ENCODE measurements at regions not wholly inside any gene's neighbourhood (a gene's known extent, or its start where the extent isn't known, plus 50 kb on each side); places are given as distances from the start of the nearest gene placed in this dataset.

DNA sequence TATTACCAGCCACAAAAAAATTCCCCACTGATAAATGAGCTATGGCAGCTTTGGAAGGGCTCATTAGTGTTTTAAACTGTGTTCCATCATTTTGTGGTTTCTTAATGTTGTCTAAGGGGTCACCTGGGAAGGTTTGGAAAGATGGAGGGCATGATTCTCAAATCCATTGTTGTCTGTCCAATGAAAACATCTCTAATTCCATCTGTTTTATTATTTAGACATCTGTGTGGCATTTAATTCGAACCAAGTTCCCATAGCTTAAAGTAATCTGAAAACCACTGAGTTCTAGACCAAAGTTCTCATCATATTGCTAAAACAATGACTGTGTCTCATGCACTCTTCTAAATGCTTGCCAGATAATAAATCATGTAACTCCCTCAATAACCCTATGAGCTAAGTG lies 103.8 kb upstream of the PPP3CA start:
- Histone ChIP-seq H3K4me3 (no peak overlapping the region), H3K4me1 (no peaks in the 10 kb centered on the region), H3K27ac (no peak overlapping the region), H3K4me2 (no peak overlapping the region), H3K9me3 (no peaks in the 10 kb centered on the region)
- ChIA-PET POLR2A (no interaction called here), CTCF (interaction anchor here (1.0 kb wide), 1 partner anchor 158 kb away, joined by 3 read pairs; no protein-coding TSS in a partner anchor)
- DNase-seq (ENCODE audit: low read depth in 1 of 2, low spot score in 1 of 2) (no peak), FAIRE-seq (no peak), ATAC-seq (no peak)
- no peak for TF ChIP-seq ZFP36 (IDR thresholded peaks at IDR 0.05; ENCODE audit: borderline replicate concordance, partially characterized antibody)
- TF ChIP-seq, protein P1, sequence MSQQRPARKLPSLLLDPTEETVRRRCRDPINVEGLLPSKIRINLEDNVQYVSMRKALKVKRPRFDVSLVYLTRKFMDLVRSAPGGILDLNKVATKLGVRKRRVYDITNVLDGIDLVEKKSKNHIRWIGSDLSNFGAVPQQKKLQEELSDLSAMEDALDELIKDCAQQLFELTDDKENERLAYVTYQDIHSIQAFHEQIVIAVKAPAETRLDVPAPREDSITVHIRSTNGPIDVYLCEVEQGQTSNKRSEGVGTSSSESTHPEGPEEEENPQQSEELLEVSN (IDR thresholded peaks at IDR 0.05; ENCODE audit: borderline replicate concordance, low read depth) = no peak
- no peak for TF ChIP-seq POLR2A (IDR thresholded peaks at IDR 0.05; ENCODE audit: low read length)
- no peak for TF ChIP-seq ZSCAN20 (CRISPR knock-in tag; IDR thresholded peaks at IDR 0.05)
- TF ChIP-seq TP53 (CRISPR knock-in tag; IDR thresholded peaks at IDR 0.05) = no peak
- TF ChIP-seq HDAC2 (IDR thresholded peaks at IDR 0.05) = no peak
- TF ChIP-seq, protein P2, sequence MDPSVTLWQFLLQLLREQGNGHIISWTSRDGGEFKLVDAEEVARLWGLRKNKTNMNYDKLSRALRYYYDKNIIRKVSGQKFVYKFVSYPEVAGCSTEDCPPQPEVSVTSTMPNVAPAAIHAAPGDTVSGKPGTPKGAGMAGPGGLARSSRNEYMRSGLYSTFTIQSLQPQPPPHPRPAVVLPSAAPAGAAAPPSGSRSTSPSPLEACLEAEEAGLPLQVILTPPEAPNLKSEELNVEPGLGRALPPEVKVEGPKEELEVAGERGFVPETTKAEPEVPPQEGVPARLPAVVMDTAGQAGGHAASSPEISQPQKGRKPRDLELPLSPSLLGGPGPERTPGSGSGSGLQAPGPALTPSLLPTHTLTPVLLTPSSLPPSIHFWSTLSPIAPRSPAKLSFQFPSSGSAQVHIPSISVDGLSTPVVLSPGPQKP (IDR thresholded peaks at IDR 0.05; ENCODE audit: low read depth, low read length) = no peak
- no peak for TF ChIP-seq HOXA7 (CRISPR knock-in tag; IDR thresholded peaks at IDR 0.05)
- TF ChIP-seq ZC3H11A (IDR thresholded peaks at IDR 0.05) = no peak
- TF ChIP-seq, protein P3, sequence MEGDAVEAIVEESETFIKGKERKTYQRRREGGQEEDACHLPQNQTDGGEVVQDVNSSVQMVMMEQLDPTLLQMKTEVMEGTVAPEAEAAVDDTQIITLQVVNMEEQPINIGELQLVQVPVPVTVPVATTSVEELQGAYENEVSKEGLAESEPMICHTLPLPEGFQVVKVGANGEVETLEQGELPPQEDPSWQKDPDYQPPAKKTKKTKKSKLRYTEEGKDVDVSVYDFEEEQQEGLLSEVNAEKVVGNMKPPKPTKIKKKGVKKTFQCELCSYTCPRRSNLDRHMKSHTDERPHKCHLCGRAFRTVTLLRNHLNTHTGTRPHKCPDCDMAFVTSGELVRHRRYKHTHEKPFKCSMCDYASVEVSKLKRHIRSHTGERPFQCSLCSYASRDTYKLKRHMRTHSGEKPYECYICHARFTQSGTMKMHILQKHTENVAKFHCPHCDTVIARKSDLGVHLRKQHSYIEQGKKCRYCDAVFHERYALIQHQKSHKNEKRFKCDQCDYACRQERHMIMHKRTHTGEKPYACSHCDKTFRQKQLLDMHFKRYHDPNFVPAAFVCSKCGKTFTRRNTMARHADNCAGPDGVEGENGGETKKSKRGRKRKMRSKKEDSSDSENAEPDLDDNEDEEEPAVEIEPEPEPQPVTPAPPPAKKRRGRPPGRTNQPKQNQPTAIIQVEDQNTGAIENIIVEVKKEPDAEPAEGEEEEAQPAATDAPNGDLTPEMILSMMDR (IDR thresholded peaks at IDR 0.05) = no peak
- TF ChIP-seq CHD4 (IDR thresholded peaks at IDR 0.05; ENCODE audit: borderline replicate concordance) = no peak
- TF ChIP-seq JUN (IDR thresholded peaks at IDR 0.05) = no peak
- TF ChIP-seq, protein P4, sequence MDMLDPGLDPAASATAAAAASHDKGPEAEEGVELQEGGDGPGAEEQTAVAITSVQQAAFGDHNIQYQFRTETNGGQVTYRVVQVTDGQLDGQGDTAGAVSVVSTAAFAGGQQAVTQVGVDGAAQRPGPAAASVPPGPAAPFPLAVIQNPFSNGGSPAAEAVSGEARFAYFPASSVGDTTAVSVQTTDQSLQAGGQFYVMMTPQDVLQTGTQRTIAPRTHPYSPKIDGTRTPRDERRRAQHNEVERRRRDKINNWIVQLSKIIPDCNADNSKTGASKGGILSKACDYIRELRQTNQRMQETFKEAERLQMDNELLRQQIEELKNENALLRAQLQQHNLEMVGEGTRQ (IDR thresholded peaks at IDR 0.05) = no peak
- no peak for TF ChIP-seq HOXB13 (CRISPR knock-in tag; IDR thresholded peaks at IDR 0.05; ENCODE audit: low read depth)
- TF ChIP-seq SREBF2 (IDR thresholded peaks at IDR 0.05) = no peak
- TF ChIP-seq MAZ (IDR thresholded peaks at IDR 0.05; ENCODE audit: borderline replicate concordance, low read depth, low read length) = no peak
- TF ChIP-seq GATA3 (IDR thresholded peaks at IDR 0.05; ENCODE audit: borderline replicate concordance) = no peak
- no peak for TF ChIP-seq MYC (IDR thresholded peaks at IDR 0.05; ENCODE audit: borderline replicate concordance, low read length)
- no peak for TF ChIP-seq RAD21 (conservative IDR thresholded peaks at IDR 0.05 in 1 of 2, IDR thresholded peaks at IDR 0.05 in 1 of 2)
- 40% methylated on average over 1 of the region's 1 CpG for WGBS (ENCODE audit: missing lambda C conversion rate)

DNA sequence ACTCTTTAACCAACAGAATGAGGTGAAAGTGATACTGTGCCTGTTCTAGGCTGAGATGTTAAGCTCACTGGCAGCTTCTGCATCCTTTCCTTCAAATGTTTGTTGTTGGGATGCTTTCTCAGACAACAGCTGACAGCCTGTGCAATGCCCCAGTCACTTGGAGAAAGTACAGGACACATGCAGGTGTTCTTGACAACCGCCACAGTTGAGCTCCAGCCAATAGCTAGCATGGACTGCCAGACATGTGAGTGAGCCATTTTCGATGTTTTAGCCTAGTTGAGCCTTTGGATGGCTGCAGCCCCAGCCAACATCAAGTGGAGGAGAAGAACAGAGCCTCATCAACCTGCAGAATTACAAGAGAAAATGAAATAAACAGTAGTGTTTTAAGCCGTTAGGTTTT lies 94.1 kb upstream of the PPP3CA start:
- Histone ChIP-seq H3K4me2 (no peak overlapping the region), H3K4me1 (no peaks in the 10 kb centered on the region), H3K27ac (no peak overlapping the region), H3K4me3 (no peak overlapping the region), H3K9me3 (no peaks in the 10 kb centered on the region)
- ATAC-seq (no peak), DNase-seq (ENCODE audit: low read depth in 1 of 2, low spot score in 1 of 2) (no peak), FAIRE-seq (no peak)
- CTCF ChIA-PET = no interaction called here
- WGBS (ENCODE audit: missing lambda C conversion rate) = 96% methylated on average over 1 of the region's 3 CpGs
- POLR2A ChIA-PET = no interaction called here
- no peak for TF ChIP-seq CBX2 (IDR thresholded peaks at IDR 0.05; ENCODE audit: borderline replicate concordance, low read depth)
- TF ChIP-seq, protein P5, sequence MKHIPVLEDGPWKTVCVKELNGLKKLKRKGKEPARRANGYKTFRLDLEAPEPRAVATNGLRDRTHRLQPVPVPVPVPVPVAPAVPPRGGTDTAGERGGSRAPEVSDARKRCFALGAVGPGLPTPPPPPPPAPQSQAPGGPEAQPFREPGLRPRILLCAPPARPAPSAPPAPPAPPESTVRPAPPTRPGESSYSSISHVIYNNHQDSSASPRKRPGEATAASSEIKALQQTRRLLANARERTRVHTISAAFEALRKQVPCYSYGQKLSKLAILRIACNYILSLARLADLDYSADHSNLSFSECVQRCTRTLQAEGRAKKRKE (CRISPR knock-in tag; IDR thresholded peaks at IDR 0.05; ENCODE audit: low read depth) = no peak
- no peak for TF ChIP-seq HEYL (CRISPR knock-in tag; IDR thresholded peaks at IDR 0.05)
- TF ChIP-seq NFE2L2 (conservative IDR thresholded peaks at IDR 0.05; ENCODE audit: low read length) = no peak
- TF ChIP-seq RNF2 (IDR thresholded peaks at IDR 0.05; ENCODE audit: borderline replicate concordance, low read depth) = no peak
- no peak for TF ChIP-seq HOXB5 (CRISPR knock-in tag; IDR thresholded peaks at IDR 0.05)
- TF ChIP-seq, protein P6, sequence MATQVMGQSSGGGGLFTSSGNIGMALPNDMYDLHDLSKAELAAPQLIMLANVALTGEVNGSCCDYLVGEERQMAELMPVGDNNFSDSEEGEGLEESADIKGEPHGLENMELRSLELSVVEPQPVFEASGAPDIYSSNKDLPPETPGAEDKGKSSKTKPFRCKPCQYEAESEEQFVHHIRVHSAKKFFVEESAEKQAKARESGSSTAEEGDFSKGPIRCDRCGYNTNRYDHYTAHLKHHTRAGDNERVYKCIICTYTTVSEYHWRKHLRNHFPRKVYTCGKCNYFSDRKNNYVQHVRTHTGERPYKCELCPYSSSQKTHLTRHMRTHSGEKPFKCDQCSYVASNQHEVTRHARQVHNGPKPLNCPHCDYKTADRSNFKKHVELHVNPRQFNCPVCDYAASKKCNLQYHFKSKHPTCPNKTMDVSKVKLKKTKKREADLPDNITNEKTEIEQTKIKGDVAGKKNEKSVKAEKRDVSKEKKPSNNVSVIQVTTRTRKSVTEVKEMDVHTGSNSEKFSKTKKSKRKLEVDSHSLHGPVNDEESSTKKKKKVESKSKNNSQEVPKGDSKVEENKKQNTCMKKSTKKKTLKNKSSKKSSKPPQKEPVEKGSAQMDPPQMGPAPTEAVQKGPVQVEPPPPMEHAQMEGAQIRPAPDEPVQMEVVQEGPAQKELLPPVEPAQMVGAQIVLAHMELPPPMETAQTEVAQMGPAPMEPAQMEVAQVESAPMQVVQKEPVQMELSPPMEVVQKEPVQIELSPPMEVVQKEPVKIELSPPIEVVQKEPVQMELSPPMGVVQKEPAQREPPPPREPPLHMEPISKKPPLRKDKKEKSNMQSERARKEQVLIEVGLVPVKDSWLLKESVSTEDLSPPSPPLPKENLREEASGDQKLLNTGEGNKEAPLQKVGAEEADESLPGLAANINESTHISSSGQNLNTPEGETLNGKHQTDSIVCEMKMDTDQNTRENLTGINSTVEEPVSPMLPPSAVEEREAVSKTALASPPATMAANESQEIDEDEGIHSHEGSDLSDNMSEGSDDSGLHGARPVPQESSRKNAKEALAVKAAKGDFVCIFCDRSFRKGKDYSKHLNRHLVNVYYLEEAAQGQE (IDR thresholded peaks at IDR 0.05) = no peak
- TF ChIP-seq, protein P7, sequence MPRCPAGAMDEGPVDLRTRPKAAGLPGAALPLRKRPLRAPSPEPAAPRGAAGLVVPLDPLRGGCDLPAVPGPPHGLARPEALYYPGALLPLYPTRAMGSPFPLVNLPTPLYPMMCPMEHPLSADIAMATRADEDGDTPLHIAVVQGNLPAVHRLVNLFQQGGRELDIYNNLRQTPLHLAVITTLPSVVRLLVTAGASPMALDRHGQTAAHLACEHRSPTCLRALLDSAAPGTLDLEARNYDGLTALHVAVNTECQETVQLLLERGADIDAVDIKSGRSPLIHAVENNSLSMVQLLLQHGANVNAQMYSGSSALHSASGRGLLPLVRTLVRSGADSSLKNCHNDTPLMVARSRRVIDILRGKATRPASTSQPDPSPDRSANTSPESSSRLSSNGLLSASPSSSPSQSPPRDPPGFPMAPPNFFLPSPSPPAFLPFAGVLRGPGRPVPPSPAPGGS (IDR thresholded peaks at IDR 0.05) = no peak
- no peak for TF ChIP-seq POLR2A (IDR thresholded peaks at IDR 0.05; ENCODE audit: low read length)
- no peak for TF ChIP-seq BHLHE40 (IDR thresholded peaks at IDR 0.05; ENCODE audit: low read depth, low read length)
- TF ChIP-seq CHD2 (IDR thresholded peaks at IDR 0.05; ENCODE audit: low read length, partially characterized antibody) = no peak
